ENCODE measurements at regions not wholly inside any gene's neighbourhood (a gene's known extent, or its start where the extent isn't known, plus 50 kb on each side); places are given as distances from the start of the nearest gene placed in this dataset.

GRCh38 chr12:87756111-87756510 lies 273.1 kb downstream of the C12orf50 start:
- Histone ChIP-seq H3K4me2 (peak overlapping the region; percentile 56), H2AFZ (ENCODE audit: low read depth) (peak overlapping the region; percentile 52; the same call in 1 of the 2 replicates), H3K79me2 (ENCODE audit: insufficient read depth, low read depth) (no peaks in the 10 kb centered on the region), H3K27me3 (ENCODE audit: insufficient read depth, low read depth) (no peaks in the 10 kb centered on the region), H4K20me1 (ENCODE audit: insufficient read depth) (no peaks in the 10 kb centered on the region), H3K36me3 (ENCODE audit: insufficient read depth) (no peaks in the 10 kb centered on the region), H3K27ac (peak overlapping the region; percentile 97), H3K4me3 (IDR thresholded peaks at IDR 0.05; ENCODE audit: insufficient read depth, low read depth, low read length) (no peak overlapping the region), H3K9ac (peak overlapping the region; percentile 49), H3K4me1 (ENCODE audit: low read depth, poor library complexity, severe bottlenecking) (peaks cover 71% of the 10 kb centered on the region)
- TF ChIP-seq, protein P1, sequence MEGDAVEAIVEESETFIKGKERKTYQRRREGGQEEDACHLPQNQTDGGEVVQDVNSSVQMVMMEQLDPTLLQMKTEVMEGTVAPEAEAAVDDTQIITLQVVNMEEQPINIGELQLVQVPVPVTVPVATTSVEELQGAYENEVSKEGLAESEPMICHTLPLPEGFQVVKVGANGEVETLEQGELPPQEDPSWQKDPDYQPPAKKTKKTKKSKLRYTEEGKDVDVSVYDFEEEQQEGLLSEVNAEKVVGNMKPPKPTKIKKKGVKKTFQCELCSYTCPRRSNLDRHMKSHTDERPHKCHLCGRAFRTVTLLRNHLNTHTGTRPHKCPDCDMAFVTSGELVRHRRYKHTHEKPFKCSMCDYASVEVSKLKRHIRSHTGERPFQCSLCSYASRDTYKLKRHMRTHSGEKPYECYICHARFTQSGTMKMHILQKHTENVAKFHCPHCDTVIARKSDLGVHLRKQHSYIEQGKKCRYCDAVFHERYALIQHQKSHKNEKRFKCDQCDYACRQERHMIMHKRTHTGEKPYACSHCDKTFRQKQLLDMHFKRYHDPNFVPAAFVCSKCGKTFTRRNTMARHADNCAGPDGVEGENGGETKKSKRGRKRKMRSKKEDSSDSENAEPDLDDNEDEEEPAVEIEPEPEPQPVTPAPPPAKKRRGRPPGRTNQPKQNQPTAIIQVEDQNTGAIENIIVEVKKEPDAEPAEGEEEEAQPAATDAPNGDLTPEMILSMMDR (conservative IDR thresholded peaks at IDR 0.05; ENCODE audit: low read depth, low read length): no peak

DNA sequence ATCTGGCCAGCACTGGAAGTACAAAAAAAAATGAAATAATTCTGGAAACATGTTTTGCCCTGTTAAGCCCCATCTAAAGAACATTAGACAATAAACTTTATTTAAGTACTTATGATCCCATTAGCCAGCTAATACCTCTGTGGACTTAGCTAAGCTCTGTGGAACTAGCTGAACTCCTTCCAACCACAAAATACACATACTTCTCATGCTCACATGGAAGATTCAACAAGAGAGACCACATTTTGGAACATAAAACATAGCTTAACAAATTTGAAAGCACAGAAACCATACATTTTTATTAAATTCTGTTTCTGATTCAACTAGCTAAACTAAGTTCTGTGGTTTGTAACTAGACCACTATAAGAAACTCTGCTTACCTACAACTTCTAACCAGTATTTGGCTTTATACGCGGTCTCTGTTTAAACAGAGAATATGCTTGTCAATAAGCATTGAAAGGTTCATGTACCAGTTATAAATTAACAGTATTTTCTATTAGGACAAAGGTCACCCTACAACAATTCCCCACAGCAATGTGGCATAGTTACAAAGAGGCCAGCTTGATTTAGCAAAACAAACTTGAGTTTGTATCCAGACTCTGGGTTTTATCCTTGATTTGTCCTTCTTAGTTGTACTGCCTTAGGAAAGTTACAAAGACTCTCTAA lies 300.1 kb downstream of the C12orf50 start:
- Histone ChIP-seq H3K27ac (no peak overlapping the region), H4K20me1 (ENCODE audit: insufficient read depth) (no peaks in the 10 kb centered on the region)
- TF ChIP-seq, protein P1 (conservative IDR thresholded peaks at IDR 0.05; ENCODE audit: low read depth, low read length): no peak

DNA sequence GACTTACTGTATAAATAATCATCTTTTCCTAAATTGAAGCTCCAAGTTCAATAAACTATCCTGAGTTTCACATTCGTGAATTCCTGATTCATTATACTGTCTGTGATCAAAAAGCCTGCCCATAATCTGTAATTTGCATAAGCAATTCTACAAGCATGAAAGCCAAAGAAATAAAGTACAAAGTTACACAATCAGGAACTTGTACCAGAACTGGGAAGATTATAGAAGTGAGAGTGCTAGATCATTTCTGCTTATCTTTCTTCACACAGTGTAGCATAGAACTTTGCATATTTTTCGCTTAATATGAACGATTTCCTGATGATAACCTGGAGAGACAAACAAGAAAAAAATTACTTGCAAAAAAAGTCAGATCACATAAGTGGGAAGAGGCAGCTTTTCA lies 308.2 kb downstream of the C12orf50 start:
- TF ChIP-seq, protein P1 (conservative IDR thresholded peaks at IDR 0.05; ENCODE audit: low read depth, low read length): no peak

More for the DNA sequence above, 300.1 kb downstream of the C12orf50 start:
- H2AFZ ChIP-seq (ENCODE audit: low read depth): no peak overlapping the region
- no peak overlapping the region for H3K4me3 ChIP-seq (IDR thresholded peaks at IDR 0.05; ENCODE audit: insufficient read depth, low read depth, low read length)
- H3K9ac ChIP-seq: no peak overlapping the region
- no peaks in the 10 kb centered on the region for H3K4me1 ChIP-seq (ENCODE audit: low read depth, poor library complexity, severe bottlenecking)
- H3K27me3 ChIP-seq (ENCODE audit: insufficient read depth, low read depth): no peaks in the 10 kb centered on the region
- H3K4me2 ChIP-seq: no peak overlapping the region
- no peaks in the 10 kb centered on the region for H3K79me2 ChIP-seq (ENCODE audit: insufficient read depth, low read depth)
- no peaks in the 10 kb centered on the region for H3K36me3 ChIP-seq (ENCODE audit: insufficient read depth)

GRCh38 chr12:87704374-87704773 lies 324.8 kb downstream of the C12orf50 start:
- H2AFZ ChIP-seq (ENCODE audit: low read depth): no peak overlapping the region
- H3K79me2 ChIP-seq (ENCODE audit: insufficient read depth, low read depth): no peaks in the 10 kb centered on the region
- no peaks in the 10 kb centered on the region for H3K4me1 ChIP-seq (ENCODE audit: low read depth, poor library complexity, severe bottlenecking)
- H3K27me3 ChIP-seq (ENCODE audit: insufficient read depth, low read depth): no peaks in the 10 kb centered on the region
- H3K27ac ChIP-seq: no peak overlapping the region
- H3K36me3 ChIP-seq (ENCODE audit: insufficient read depth): no peaks in the 10 kb centered on the region
- no peak overlapping the region for H3K4me2 ChIP-seq
- TF ChIP-seq, protein P1 (conservative IDR thresholded peaks at IDR 0.05; ENCODE audit: low read depth, low read length): no peak
- no peaks in the 10 kb centered on the region for H4K20me1 ChIP-seq (ENCODE audit: insufficient read depth)
- no peak overlapping the region for H3K4me3 ChIP-seq (IDR thresholded peaks at IDR 0.05; ENCODE audit: insufficient read depth, low read depth, low read length)
- H3K9ac ChIP-seq: no peak overlapping the region

More for the DNA sequence above, 308.2 kb downstream of the C12orf50 start:
- Histone ChIP-seq H3K4me2 (no peak overlapping the region), H3K4me3 (IDR thresholded peaks at IDR 0.05; ENCODE audit: insufficient read depth, low read depth, low read length) (no peak overlapping the region), H4K20me1 (ENCODE audit: insufficient read depth) (no peaks in the 10 kb centered on the region), H3K27me3 (ENCODE audit: insufficient read depth, low read depth) (no peaks in the 10 kb centered on the region), H3K4me1 (ENCODE audit: low read depth, poor library complexity, severe bottlenecking) (no peaks in the 10 kb centered on the region), H2AFZ (ENCODE audit: low read depth) (no peak overlapping the region), H3K79me2 (ENCODE audit: insufficient read depth, low read depth) (no peaks in the 10 kb centered on the region), H3K36me3 (ENCODE audit: insufficient read depth) (no peaks in the 10 kb centered on the region), H3K27ac (no peak overlapping the region), H3K9ac (no peak overlapping the region)

Measured in KMS-11 (cell line).